Occipital lobe (tissue), 1 donor: ENCODE measurements at regions not wholly inside any gene's neighbourhood (a gene's known extent, or its start where the extent isn't known, plus 50 kb on each side); places are given as distances from the start of the nearest gene placed in this dataset.

Source experiments
- DNase-seq: peaks from one replicate; lab custom pipeline; 2025; lab: John Stamatoyannopoulos, UW

DNA sequence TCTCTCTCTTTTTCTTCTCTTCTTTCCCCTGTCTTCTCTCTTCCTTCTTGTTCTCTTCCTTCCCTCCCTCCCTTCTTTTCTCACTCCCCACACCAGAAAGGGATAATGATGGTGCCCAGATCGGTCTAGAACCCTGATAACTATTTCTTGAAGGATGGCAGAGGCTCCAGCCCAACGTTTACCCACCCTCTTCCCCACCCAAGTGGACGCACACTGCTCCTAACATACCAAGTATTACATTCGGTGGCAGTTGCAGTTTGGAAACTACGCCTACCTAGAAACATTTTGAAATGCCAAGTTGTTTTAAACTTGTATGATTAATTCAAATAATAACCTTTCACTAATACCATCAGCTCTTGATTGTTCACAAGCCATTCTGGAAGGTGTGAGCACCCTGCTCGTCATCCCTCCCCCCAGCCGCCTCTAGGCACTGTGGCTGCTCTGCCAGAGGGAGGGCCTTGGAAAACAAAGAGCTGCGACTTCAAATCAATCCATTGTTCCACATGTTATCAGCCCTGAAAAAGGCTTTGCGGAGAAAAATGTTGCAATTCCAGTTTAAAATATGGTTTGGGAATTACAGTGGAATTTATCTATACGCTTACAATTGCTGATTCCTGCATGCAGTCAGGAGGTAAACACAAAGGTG lies 1017.5 kb upstream of the TENM3 start:
- no peak for DNase-seq

DNA sequence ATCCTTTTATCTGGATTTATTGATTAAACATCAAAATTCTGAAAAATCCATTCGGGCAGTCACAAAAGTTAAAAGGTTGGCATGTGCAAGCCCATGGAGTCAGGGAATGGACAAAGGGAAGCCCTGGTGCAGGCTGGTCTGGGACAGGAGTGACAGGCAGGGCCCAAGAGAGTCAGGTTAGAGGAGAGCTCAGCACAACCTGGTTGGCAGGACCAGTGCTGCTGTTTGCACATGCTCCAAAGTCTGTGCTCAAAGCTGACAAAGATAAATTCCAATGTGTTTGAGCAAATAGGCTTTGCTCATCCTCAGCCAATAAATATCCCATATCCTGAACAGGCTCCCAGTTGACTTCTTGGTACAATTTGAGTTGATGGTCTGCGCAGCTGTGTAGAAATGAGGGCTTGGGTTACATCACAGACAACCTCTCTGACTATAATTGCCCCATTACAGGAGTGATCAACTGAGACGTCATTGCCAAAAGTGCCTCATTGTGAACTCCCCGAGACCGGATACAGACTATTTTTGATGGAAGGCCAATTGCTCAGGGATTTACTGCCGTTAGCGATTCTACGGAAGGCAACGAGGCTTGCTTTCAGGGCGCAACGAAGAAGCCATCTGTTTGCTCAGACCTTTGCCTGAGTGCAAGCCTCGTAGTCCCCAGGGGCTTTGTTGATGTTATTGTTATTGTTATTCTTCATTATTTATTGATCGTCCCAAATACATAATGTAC lies 1008.1 kb upstream of the TENM3 start:
- no peak for DNase-seq

DNA sequence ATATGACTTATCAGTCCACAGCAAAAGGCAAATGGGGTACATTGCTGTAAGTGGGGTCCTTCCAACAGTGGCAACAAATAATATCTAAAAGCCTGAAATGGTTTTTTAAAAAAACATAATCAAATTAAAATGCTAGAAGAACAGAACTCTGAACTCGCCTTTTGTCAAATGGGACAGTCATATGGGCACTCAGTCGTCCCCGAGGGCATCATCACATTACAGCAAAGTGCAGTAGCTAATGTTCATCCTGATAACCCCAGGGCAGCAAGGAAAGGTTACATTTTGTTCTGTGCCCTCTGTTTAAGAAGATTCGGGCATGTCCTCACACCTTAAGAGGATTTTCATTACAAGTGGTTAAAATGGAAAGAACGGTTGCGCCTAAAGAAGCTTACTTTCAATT lies 997.9 kb upstream of the TENM3 start:
- DNase-seq = no peak

DNA sequence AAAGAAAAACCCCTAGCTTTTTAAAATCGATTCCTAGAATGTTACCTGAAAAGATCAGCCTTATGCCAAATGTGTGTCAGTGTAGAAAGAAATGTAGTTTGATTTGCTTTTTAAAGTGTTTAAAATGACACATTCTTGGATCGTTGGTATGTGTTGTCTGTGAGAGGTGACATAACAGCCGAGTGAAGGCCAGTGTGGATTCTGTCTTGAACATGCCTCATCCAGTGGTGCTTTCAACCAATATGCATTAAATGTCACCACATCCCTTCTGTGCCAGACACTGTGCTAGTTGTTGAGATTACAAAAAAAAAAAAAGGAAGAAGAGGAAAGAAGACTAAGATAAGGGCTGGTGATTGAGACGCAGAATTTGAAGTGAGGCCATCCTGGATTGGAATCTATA lies 994.2 kb upstream of the TENM3 start:
- DNase-seq = no peak

DNA sequence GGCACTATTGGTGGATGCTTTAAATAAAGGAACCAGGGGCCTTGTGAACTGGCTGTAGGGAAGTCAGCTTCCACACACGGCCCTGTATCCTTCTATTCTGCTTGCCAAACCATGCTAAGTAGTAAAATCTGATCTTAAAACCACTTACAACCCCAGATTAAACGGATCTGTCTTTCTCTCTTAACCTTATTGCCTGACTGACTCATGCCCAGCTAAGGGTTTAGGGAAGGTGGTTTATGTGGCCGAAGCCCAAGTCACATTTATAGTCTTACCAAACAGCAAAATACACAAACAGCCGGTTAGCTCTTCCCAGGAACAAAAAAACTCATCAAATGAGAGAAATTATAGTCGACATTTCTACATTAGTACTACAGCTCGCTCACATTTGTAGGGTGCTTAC lies 988.4 kb upstream of the TENM3 start:
- no peak for DNase-seq

DNA sequence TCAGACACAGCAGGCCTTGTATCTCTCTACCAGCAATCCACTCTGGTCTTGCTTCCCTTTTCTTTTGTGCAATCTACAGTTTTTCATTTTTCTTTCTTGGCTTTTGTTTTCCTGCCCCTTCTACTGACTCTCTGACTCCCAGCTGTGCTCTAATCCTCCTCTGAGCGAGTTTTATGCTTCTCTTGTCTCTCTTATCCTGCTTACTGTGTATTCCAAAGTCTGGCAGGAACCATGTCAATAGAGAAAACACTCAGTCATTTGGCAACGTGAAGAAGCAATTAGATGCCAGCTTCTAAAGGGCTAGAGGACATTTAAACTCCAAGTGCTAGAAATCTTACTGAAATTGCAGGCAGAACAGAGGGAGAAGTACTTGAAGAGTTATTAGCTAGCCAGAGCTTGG lies 984.6 kb upstream of the TENM3 start:
- DNase-seq = no peak

DNA sequence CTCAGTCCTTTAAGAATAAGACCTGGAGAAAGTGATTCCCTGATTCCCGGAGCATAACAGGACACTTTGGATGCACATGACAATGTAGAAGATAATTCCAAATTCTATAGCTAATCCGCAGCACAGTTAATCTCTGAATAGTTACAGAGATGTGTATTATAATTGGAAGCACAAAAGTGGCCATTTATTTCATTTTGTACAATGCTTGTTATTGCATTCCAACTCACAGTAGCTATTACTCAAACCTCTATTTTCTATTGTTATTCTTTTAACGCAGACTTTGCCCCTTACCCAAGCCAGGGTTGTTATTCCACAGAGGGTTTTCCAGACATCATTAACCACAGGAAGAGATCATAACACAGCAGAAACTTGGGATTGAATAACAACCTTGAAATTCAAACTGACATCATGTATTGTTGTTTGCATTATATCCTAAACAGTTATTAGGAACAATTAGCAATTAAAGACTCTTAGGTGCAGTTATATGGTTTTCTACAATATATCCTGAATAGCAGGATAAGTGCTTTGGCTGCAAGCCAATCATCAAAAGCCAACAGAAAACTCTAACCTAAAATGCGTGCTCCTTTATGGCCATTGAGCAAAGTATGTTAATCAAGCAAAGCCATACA lies 984.0 kb upstream of the TENM3 start:
- DNase-seq = no peak

DNA sequence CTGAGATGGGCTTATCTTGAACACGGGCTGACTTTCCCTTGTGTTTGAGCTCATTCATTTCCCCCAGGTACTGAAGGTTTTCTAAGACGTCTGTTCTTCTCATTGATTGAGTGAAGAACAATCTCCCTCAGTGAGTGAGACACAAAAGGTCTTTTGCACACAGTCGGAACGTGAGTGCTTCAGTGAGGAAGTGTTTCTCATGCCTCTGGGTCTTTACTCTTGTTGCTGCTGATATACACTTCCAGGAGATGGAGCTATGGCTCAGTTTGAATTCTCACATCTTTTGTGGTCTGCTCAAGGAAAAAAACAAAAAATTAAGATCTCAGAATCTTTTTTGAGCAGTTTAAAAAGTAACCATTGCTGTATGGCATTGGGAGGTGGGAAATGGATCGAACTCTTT lies 981.9 kb upstream of the TENM3 start:
- no peak for DNase-seq

DNA sequence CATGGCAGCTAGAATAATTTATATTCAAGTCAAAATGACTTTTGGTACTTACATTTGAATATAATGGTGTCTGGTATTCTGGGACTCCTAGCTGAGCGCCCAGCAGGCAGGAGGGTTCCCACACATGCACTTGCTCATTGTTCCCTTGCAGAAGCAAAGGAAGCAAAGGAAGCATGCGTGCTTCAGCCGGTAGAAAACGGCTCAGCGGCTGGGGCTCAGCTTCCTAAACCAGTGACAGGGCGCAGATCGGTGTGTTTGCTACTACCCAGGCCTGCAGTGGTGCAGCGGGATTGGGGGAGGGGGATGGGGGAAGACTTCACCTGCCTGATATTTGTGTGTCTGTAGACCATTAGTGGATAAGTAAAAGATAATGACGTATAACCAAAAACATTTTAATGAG lies 978.3 kb upstream of the TENM3 start:
- no peak for DNase-seq

DNA sequence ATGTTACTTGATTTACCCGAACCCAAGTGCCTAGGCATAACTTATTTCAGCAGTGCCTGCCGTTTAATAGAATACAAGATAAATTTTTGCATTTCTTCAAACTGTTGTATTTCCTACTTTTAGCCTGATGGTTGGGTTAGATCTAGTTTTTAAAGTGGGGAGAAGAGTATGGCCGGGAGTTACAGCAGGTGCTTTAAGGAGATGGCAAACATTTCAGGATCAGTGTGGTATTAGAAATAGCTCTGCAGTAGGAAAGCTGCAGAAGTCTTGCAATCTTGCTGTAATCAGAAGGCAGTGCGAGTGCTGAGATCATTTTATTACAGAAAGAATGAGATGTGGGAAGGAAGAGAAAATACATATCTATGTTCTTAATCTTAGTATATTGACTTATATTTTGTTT lies 977.8 kb upstream of the TENM3 start:
- no peak for DNase-seq

DNA sequence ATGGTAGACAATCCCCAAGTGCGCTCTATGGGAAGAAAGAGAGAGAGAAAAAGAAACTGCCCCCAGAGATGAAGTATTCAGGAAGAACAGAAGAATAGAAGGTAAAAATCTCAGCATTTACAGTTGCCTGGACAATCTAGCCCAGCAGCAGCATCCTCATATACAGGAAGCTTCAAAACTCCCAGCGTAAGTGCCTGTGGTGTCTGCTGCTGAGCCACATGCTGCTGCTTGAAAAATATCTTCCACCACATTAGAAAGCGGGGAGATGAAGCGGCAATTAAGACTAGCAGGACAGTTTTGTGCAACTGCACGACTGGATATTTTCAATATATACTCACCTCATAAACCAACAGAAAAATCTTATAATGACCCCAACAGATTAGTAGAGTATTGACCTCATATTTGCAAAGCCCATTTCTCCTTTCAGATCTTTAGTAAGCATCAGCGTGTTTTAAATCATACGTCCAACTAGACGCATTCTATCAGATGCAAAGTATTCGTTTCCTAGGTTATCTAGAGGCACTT lies 972.0 kb upstream of the TENM3 start:
- DNase-seq = no peak

DNA sequence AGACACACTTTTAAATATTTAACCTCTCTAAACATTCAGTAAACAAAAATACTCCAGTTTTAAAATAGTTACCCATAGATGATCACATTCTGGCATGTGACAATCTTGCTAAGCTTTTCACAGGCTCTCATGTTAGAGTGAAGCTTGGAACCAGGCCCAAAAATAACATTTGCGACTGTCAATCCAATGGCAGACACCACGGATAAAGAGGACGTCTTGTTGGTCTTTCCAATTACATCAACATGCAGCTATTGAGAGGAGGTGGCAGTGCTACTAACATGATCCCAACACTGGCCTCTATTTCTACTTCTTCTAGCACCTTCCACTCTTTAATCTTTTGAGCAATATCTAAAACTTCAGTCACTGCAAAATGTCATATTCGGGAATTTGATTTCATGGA lies 970.8 kb upstream of the TENM3 start:
- no peak for DNase-seq

DNA sequence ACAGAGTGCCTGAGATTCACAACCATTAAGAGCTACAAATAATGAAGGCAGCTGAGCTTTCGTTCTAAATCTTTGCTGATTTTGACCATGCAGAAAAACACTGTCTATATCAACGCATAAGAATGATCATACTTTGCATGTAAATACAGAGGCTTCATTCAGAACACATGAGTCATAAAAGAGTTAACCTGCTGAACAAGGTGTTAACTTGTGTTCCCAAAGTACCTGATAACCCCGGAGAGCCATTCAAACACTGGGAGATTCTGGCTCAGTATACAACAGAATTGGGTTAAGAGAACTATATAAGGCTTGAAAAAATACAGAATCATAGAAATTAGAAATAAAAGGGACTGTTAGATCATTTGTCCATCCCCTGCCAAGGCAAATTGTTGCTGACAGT lies 964.3 kb upstream of the TENM3 start:
- no peak for DNase-seq

DNA sequence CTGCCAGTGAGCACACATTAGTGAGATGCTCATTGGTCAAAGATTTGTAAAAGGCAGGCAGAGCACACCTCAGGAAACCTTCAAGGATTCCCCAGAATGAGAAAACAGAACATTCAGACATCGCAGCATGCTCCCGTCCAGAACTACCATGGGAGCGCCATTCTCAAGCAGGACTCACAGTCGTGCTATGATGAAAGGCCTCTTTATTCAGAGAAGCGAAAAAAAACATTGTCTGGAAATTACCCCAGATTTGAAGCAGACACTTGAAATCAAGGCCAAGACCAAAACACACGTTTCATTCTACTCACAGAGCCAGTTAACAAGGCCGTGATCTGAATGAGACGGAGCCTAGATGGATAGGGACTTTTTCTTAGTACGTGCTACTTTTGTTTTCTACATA lies 961.8 kb upstream of the TENM3 start:
- no peak for DNase-seq

DNA sequence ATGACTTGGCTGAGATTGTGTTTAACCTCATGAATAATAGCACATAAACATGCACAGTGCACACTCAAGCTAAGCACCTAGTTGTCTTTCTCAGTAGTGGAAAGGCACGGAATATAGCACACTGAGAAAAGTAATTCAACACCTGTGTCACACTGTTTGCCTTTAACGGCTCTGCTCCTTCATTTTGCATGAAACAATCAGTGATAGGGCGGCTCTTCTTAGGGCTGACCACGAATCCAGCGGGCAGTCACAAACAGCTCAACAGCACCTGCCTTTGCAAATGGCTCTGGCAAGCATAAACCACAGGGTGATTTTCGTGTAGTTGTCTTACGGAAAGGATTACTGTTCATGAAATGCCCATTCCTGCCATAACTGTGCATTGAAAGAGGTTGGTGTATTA lies 954.0 kb upstream of the TENM3 start:
- DNase-seq = no peak

DNA sequence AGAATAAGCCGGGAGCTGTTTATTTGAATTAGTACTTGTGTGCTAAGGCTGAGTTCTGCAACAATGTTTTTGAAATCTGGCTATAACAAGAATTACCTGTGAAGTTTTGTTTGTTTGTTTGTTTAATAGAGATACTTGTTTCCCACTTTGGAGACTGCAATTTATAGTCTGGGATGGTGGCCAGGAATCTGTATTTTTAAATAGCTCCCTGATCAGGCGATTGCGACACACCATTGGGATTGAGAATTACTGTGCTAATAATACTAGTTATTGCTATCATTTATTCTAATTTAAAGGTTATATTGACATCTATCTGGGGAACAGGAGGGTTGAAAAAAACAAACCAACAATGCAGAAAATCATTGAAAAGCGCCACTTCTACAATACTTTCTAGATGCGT lies 951.6 kb upstream of the TENM3 start:
- no peak for DNase-seq

DNA sequence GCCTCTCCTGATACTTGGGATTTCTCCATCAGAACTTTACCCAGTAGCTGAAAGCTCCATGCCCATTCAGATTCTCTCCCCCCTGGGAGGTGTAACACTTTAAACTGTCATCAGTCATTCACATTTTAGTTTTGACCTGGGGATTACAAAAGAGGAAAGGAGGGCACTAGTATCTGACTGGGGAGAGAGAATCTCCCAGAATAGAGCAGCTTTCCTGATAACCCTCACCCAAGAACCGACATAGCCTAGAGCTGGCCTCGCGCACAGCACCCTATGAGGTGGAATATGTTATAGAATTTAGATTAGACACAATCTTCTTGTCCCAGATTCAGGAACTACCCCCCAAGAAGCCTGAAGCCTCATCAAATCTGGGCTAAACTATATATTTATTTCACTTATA lies 950.2 kb upstream of the TENM3 start:
- DNase-seq = no peak

DNA sequence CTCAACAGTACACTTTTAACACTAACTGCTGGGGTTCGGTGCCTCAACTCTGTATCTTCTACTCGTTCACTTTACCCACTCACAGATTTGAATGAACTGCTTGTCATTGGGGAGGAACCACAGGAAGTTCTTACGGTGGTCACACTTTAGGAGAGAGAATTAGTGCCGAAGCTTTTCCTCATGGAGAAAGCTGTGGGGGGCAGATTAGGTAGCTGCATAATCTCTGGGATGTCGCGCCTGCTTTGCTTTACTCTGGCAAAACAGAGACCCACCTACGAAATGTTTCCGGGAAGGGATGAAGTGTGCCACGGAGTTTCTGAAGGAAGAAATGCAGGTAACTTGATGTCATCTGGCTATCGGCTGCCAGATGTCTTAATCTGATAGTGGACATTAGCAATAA lies 949.7 kb upstream of the TENM3 start:
- no peak for DNase-seq

DNA sequence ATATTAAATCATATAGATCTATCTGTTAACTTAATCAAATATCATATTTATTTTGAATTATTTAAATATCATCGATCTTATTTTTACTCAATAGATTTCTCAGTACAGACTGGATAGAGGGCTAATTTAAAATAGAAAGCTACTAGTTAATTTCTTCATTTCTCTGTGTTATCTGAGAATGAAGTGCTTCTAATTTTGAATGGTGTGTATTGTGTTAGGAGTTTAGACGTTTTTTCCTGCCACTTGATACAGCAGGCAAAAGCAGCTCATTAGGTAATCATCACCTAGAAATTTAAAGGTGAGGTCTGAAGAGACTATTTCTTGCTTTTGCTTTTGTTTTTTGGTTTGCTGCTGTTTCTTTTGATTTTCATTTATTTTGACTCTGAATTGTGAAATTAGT lies 948.8 kb upstream of the TENM3 start:
- DNase-seq = no peak

DNA sequence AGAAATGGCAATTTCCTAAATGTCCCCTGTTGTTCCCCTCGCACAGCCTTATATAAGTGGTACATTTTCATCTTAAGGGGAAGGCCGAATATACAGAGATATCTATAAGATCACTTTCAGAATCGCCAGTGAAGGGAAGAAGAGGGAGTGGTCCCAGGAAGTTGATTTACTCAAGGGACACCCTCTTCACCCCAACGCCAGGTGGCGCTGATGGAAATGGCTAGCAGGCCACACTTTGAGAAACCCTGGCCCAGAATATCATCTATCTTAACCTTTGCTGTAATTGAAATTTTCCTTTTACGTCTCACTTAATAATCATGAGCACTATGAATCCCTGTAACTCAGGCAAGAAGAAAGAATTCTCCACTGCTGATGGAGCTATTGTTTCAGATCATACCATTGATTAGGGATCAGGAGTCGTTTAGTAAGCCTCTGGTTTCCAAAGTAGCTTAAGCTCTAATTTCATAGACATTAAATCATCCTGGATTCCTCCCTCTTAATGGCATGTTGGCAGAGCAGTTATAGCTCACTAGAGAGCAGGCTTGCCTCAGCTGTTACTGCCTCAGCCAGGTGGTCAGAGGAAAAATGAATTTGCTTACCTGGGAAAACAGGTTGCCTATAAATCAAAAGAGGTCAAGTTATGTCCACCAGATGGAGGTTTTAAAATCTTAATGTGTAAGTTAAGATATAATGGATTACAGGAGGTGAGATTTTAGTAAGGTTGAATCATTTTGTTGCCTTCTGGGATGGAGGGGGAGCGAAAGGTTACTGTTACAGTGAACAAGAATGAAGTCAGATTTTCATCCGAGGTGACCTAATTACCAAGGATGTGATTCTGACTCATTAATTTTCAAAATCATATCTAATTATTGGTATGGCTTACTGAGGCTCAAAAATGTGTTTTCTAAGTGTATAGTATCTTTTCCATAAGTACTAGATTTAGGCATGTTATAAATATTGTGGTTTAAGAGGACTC lies 941.2 kb upstream of the TENM3 start:
- no peak for DNase-seq

DNA sequence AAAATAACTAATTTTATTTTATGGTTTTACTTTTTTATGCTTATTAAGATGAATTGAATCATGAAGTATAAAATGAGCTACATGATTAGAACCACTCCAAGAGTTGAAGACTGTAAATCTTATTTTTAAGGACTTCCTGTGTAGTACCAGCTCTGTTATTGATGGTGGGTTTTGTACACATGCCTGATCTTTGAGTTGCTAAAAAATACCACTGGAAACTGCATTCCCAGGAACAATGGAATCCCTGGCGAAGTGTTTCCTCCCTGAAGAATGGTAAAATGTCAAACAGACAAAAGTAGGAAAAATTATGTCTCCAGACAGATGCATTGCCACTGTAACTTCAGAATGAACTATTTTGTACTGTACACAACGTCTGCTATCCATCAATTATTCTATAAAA lies 935.4 kb upstream of the TENM3 start:
- DNase-seq = no peak
